ENCODE measurements at regions not wholly inside any gene's neighbourhood (a gene's known extent, or its start where the extent isn't known, plus 50 kb on each side); places are given as distances from the start of the nearest gene placed in this dataset.

DNA sequence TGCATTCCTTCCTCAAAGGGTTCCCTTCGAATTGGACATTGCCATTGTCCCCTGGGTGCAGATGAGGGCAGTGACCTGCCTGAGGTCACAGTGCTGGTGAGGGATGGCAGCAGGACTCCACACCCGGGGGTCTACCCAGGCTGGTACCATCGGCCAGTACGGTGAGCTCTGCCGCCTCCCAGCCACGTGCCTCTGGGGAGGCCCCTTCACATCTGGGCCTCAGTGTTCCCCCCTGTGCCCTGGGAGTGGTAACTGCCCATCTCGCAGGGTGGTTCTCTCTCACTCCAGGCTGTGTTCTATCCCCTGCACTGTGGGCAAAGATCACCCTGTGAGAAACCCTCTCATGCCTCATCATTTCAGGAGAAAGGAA lies 99.4 kb upstream of the IQSEC1 start:
- Histone ChIP-seq H2BK120ac (ENCODE audit: low read depth, low read length) (no peak overlapping the region), H4K5ac (ENCODE audit: low read depth, low read length) (no peak overlapping the region), H4K91ac (ENCODE audit: insufficient read depth, low read depth, low read length) (no peak overlapping the region), H3K9me3 (ENCODE audit: control insufficient read depth, insufficient read depth, low read length) (peaks cover under 1% of the 10 kb centered on the region; the same call in 1 of the 2 replicates), H3K4ac (ENCODE audit: low read depth, low read length) (no peak overlapping the region), H2AFZ (replicated peaks; ENCODE audit: low read length, poor library complexity) (no peak overlapping the region), H3K14ac (replicated peaks; ENCODE audit: low read depth, low read length) (no peak overlapping the region), H3K23ac (ENCODE audit: low read depth, low read length) (no peak overlapping the region), H3K18ac (ENCODE audit: low read depth, low read length) (no peak overlapping the region), H3K56ac (ENCODE audit: extremely low read depth, insufficient read depth, low read length) (no peak overlapping the region), H2BK20ac (ENCODE audit: low read depth, low read length) (no peak overlapping the region), H4K20me1 (ENCODE audit: insufficient read depth, low read length) (no peaks in the 10 kb centered on the region), H3K27me3 (ENCODE audit: control insufficient read depth, insufficient read depth, low read length) (peaks cover 2% of the 10 kb centered on the region; the same call in 1 of the 2 replicates), H3K4me3 (ENCODE audit: insufficient read depth, low read depth, low read length) (no peak overlapping the region), H3K79me1 (ENCODE audit: low read depth in 1 of 2, low read length in 2 of 2) (no peaks in the 10 kb centered on the region), H3K4me1 (ENCODE audit: control insufficient read depth, insufficient read depth, low read length) (no peaks in the 10 kb centered on the region), H2BK5ac (ENCODE audit: low read depth, low read length, poor library complexity, severe bottlenecking) (no peak overlapping the region), H3K36me3 (ENCODE audit: control insufficient read depth, insufficient read depth, low read length) (no peaks in the 10 kb centered on the region), H3K27ac (ENCODE audit: insufficient read depth, low read length) (no peak overlapping the region), H2AK9ac (replicated peaks; ENCODE audit: low read depth, low read length, poor library complexity) (no peak overlapping the region), H4K8ac (ENCODE audit: low read depth in 2 of 2, low read length in 2 of 2) (no peak overlapping the region), H2AK5ac (ENCODE audit: low read depth, low read length) (no peak overlapping the region), H3K9ac (ENCODE audit: low read depth, low read length) (no peak overlapping the region), H2BK15ac (ENCODE audit: low read depth, low read length) (no peak overlapping the region), H3K4me2 (ENCODE audit: low read depth, low read length) (no peak overlapping the region), H3K9me1 (ENCODE audit: insufficient read depth, low read length) (no peaks in the 10 kb centered on the region)
- dilution Hi-C loops (cut with HindIII; ENCODE audit: low sequenced_read_pairs, unreplicated experiment), result no loop called here
- in situ Hi-C loops (cut with MboI; ENCODE audit: low sequenced_read_pairs), result no loop called here
- DNase-seq, result no peak
- TF ChIP-seq RFX5 (IDR thresholded peaks at IDR 0.05; ENCODE audit: low read depth, low read length), result no peak
- no peak for TF ChIP-seq RCOR1 (IDR thresholded peaks at IDR 0.05; ENCODE audit: insufficient replicate concordance, low read length)
- no peak for TF ChIP-seq CHD1 (IDR thresholded peaks at IDR 0.05; ENCODE audit: low read depth, low read length)
- TF ChIP-seq MXI1 (IDR thresholded peaks at IDR 0.05; ENCODE audit: borderline replicate concordance, low read depth, low read length), result no peak
- TF ChIP-seq FOS (IDR thresholded peaks at IDR 0.05; ENCODE audit: low read depth, low read length), result no peak
- no peak for TF ChIP-seq MAZ (IDR thresholded peaks at IDR 0.05; ENCODE audit: borderline replicate concordance, low read depth, low read length)
- no peak for TF ChIP-seq SMC3 (IDR thresholded peaks at IDR 0.05; ENCODE audit: low read depth, low read length)
- TF ChIP-seq MAFK (IDR thresholded peaks at IDR 0.05; ENCODE audit: low read depth, low read length), result no peak
- TF ChIP-seq NFE2L2 (IDR thresholded peaks at IDR 0.05; ENCODE audit: low read depth, low read length), result no peak
- TF ChIP-seq, protein P1, sequence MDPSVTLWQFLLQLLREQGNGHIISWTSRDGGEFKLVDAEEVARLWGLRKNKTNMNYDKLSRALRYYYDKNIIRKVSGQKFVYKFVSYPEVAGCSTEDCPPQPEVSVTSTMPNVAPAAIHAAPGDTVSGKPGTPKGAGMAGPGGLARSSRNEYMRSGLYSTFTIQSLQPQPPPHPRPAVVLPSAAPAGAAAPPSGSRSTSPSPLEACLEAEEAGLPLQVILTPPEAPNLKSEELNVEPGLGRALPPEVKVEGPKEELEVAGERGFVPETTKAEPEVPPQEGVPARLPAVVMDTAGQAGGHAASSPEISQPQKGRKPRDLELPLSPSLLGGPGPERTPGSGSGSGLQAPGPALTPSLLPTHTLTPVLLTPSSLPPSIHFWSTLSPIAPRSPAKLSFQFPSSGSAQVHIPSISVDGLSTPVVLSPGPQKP (IDR thresholded peaks at IDR 0.05; ENCODE audit: borderline replicate concordance, low read depth, low read length), result no peak
- TF ChIP-seq, protein P2, sequence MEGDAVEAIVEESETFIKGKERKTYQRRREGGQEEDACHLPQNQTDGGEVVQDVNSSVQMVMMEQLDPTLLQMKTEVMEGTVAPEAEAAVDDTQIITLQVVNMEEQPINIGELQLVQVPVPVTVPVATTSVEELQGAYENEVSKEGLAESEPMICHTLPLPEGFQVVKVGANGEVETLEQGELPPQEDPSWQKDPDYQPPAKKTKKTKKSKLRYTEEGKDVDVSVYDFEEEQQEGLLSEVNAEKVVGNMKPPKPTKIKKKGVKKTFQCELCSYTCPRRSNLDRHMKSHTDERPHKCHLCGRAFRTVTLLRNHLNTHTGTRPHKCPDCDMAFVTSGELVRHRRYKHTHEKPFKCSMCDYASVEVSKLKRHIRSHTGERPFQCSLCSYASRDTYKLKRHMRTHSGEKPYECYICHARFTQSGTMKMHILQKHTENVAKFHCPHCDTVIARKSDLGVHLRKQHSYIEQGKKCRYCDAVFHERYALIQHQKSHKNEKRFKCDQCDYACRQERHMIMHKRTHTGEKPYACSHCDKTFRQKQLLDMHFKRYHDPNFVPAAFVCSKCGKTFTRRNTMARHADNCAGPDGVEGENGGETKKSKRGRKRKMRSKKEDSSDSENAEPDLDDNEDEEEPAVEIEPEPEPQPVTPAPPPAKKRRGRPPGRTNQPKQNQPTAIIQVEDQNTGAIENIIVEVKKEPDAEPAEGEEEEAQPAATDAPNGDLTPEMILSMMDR (conservative IDR thresholded peaks at IDR 0.05; ENCODE audit: low read depth, low read length), result no peak
- no peak for TF ChIP-seq BHLHE40 (IDR thresholded peaks at IDR 0.05; ENCODE audit: low read depth, low read length)
- TF ChIP-seq USF2 (IDR thresholded peaks at IDR 0.05; ENCODE audit: low read depth, low read length), result no peak
- no peak for TF ChIP-seq POLR2A (IDR thresholded peaks at IDR 0.05; ENCODE audit: low read depth, low read length)
- no peak for TF ChIP-seq CEBPB (IDR thresholded peaks at IDR 0.05; ENCODE audit: low read depth, low read length)
- no peak for TF ChIP-seq RAD21 (IDR thresholded peaks at IDR 0.05; ENCODE audit: low read length)
- WGBS, 2 experiments (ENCODE audit: extremely low coverage in 2 of 2, insufficient read length in 1 of 2), result 67% methylated on average over 1 of the region's 7 CpGs; no CpG with 5 or more reads in 1 of the 2 experiments
- ATAC-seq (ENCODE audit: low read depth), result no peak
- ChIA-PET POLR2A (ENCODE audit: unreplicated experiment) (no interaction called here), CTCF (no interaction called here)
- intact Hi-C loops (cut with micrococcal nuclease), result no loop called here
- BruUV-seq (replicated peaks), result no TSS peak
